ENCODE measurements at regions not wholly inside any gene's neighbourhood (a gene's known extent, or its start where the extent isn't known, plus 50 kb on each side); places are given as distances from the start of the nearest gene placed in this dataset.

DNA sequence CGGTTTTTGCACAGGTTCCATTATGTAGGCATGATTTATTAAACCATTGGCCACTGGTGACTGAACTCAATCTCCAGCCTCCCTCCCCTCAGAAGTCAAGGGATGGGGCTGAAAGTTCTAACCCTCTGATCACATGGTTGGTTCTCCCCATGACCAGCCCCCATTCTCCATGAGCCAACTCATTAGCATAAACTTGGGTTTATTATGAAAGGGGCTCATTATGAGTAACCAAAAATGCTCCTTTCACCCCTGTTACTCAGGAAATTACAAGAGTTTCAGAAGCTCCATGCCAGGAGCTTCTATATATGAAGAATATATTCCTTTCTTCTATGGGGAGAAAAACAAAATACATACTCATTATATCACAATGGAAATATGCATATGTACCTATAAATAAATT lies 555.3 kb downstream of the HS3ST4 start:
- ATAC-seq (replicated peaks in 1 of 4), result no peak
- Histone ChIP-seq H3K36me3 (ENCODE audit: control insufficient read depth in 2 of 2, extremely low read depth in 1 of 2, insufficient read depth in 1 of 2, low read length in 1 of 2) (no peaks in the 10 kb centered on the region), H3K4me1 (ENCODE audit: control insufficient read depth in 1 of 2, extremely low read depth in 1 of 2, insufficient read depth in 2 of 2, low read length in 2 of 2) (no peaks in the 10 kb centered on the region), H3K9me3 (no peaks in the 10 kb centered on the region), H3K27ac (ENCODE audit: low read length) (no peak overlapping the region), H3K4me3 (ENCODE audit: control insufficient read depth in 1 of 2, extremely low read depth in 1 of 2, low read length in 1 of 2) (no peak overlapping the region), H3K27me3 (replicated peaks in 1 of 2; ENCODE audit: control insufficient read depth in 2 of 2, extremely low read depth in 1 of 2, insufficient read depth in 2 of 2, low read length in 1 of 2) (no peaks in the 10 kb centered on the region)
- H3K27me3 Mint-ChIP-seq, result peaks cover 0 to 5% of the 10 kb centered on the region in 2 donors
- no peak for DNase-seq
- no peak overlapping the region for H3K4me3 Mint-ChIP-seq
- POLR2A ChIA-PET, result no interaction called here
- 100% methylated on average over 1 of the region's 1 CpG for WGBS (ENCODE audit: insufficient coverage)
- H3K27ac Mint-ChIP-seq, result no peak overlapping the region
- H3K4me1 Mint-ChIP-seq, result no peaks in the 10 kb centered on the region
- peaks cover 3 to 31% (median 8%) of the 10 kb centered on the region in 3 donors for H3K9me3 Mint-ChIP-seq
- CTCF ChIA-PET, result no interaction called here
- no peaks in the 10 kb centered on the region for H3K36me3 Mint-ChIP-seq

DNA sequence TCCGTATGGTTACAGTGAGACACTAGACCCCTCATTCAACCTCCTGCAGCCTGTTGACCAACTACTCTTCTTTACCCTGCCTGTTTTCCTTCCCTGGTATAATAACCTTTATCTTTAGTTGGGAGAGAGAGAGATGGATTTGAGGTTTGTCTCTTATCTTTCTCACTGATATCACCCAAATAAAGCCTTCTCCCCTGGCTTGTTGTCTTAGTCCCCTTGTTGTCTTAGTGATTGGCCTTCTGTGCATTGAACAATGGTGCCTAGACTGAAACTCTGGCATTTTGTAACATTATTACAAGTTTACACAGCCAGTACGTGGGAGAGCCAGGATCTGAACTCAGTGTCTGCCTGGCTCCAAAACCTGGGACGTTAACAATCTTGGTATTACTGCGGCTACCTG lies 560.8 kb downstream of the HS3ST4 start:
- WGBS (ENCODE audit: insufficient coverage), result 81% methylated on average over 3 of the region's 4 CpGs
- Histone ChIP-seq H3K9me3 (no peaks in the 10 kb centered on the region), H3K4me1 (ENCODE audit: control insufficient read depth in 1 of 2, extremely low read depth in 1 of 2, insufficient read depth in 2 of 2, low read length in 2 of 2) (no peaks in the 10 kb centered on the region), H3K27ac (ENCODE audit: low read length) (no peak overlapping the region), H3K4me3 (ENCODE audit: control insufficient read depth in 1 of 2, extremely low read depth in 1 of 2, low read length in 1 of 2) (no peak overlapping the region), H3K27me3 (replicated peaks in 1 of 2; ENCODE audit: control insufficient read depth in 2 of 2, extremely low read depth in 1 of 2, insufficient read depth in 2 of 2, low read length in 1 of 2) (no peaks in the 10 kb centered on the region), H3K36me3 (ENCODE audit: control insufficient read depth in 2 of 2, extremely low read depth in 1 of 2, insufficient read depth in 1 of 2, low read length in 1 of 2) (no peaks in the 10 kb centered on the region)
- no peak overlapping the region for H3K27ac Mint-ChIP-seq
- CTCF ChIA-PET, result no interaction called here
- ATAC-seq (replicated peaks in 1 of 4), result no peak
- POLR2A ChIA-PET, result no interaction called here
- DNase-seq, result no peak
- peaks cover 6 to 11% (median 6%) of the 10 kb centered on the region in 3 donors for H3K9me3 Mint-ChIP-seq
- no peak overlapping the region for H3K4me3 Mint-ChIP-seq
- no peaks in the 10 kb centered on the region for H3K36me3 Mint-ChIP-seq
- no peaks in the 10 kb centered on the region for H3K4me1 Mint-ChIP-seq
- peaks cover 0 to 11% of the 10 kb centered on the region in 2 donors for H3K27me3 Mint-ChIP-seq

DNA sequence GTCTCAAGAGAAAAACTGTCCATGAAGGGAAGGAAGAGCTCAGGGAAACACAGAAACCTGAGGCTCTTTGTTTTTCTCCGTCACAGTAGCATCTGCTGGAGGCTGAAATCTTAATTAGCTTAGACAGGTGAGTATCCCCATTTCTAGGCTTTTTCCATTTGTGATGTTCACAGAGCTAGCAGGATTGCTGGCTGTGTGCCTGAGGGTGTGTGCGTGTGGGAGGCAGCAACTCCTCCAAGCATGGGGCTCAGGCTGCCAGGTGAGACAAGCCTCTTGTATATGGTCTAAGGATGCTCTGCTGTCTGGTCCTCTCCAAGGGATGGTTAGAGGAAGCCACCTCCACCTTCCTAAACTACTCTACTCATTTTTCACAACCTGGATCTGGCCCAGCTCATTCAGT lies 569.9 kb downstream of the HS3ST4 start:
- Mint-ChIP-seq H3K9me3 (peaks cover 0 to 2% (median 0%) of the 10 kb centered on the region in 3 donors), H3K4me3 (no peak overlapping the region), H3K4me1 (peaks cover 0 to 4% (median 0%) of the 10 kb centered on the region in 3 donors), H3K27ac (no peak overlapping the region), H3K27me3 (no peaks in the 10 kb centered on the region), H3K36me3 (no peaks in the 10 kb centered on the region)
- ATAC-seq (replicated peaks in 1 of 4) (no peak), DNase-seq (no peak)
- CTCF ChIA-PET, result no interaction called here
- Histone ChIP-seq H3K27me3 (replicated peaks in 1 of 2; ENCODE audit: control insufficient read depth in 2 of 2, extremely low read depth in 1 of 2, insufficient read depth in 2 of 2, low read length in 1 of 2) (no peaks in the 10 kb centered on the region), H3K4me1 (ENCODE audit: control insufficient read depth in 1 of 2, extremely low read depth in 1 of 2, insufficient read depth in 2 of 2, low read length in 2 of 2) (no peaks in the 10 kb centered on the region), H3K27ac (ENCODE audit: low read length) (no peak overlapping the region), H3K4me3 (ENCODE audit: control insufficient read depth in 1 of 2, extremely low read depth in 1 of 2, low read length in 1 of 2) (no peak overlapping the region), H3K36me3 (ENCODE audit: control insufficient read depth in 2 of 2, extremely low read depth in 1 of 2, insufficient read depth in 1 of 2, low read length in 1 of 2) (no peaks in the 10 kb centered on the region), H3K9me3 (no peaks in the 10 kb centered on the region)
- WGBS (ENCODE audit: insufficient coverage), result no CpG with 5 or more reads among the region's 2 CpGs
- POLR2A ChIA-PET, result interaction anchor here in 1 of 2 donors (0.6 kb wide), 1 partner anchor 12 kb away, joined by 3 read pairs; no protein-coding TSS in a partner anchor

DNA sequence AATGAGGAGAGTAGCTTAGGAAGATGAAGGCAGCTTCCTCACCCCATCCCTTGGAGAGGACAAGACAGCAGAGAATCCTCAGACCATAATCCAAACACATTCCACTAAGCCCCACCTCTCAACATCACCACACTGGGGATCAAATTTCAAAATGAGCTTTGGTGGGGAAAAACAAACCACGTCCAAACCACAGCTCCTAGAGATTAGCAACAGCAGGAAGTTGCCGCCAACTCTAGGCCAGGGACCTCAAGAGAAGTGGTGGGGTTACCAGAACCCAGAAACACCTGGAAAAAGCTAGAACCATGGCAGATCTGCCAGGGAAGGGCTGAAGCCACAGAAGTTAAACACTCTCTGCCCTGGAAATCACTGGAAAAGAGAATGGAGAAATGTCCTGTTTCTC lies 571.6 kb downstream of the HS3ST4 start:
- Histone ChIP-seq H3K27me3 (replicated peaks in 1 of 2; ENCODE audit: control insufficient read depth in 2 of 2, extremely low read depth in 1 of 2, insufficient read depth in 2 of 2, low read length in 1 of 2) (no peaks in the 10 kb centered on the region), H3K27ac (ENCODE audit: low read length) (no peak overlapping the region), H3K4me3 (ENCODE audit: control insufficient read depth in 1 of 2, extremely low read depth in 1 of 2, low read length in 1 of 2) (no peak overlapping the region), H3K9me3 (no peaks in the 10 kb centered on the region), H3K4me1 (ENCODE audit: control insufficient read depth in 1 of 2, extremely low read depth in 1 of 2, insufficient read depth in 2 of 2, low read length in 2 of 2) (no peaks in the 10 kb centered on the region), H3K36me3 (ENCODE audit: control insufficient read depth in 2 of 2, extremely low read depth in 1 of 2, insufficient read depth in 1 of 2, low read length in 1 of 2) (no peaks in the 10 kb centered on the region)
- Mint-ChIP-seq H3K27me3 (no peaks in the 10 kb centered on the region), H3K4me3 (no peak overlapping the region), H3K9me3 (no peaks in the 10 kb centered on the region), H3K36me3 (no peaks in the 10 kb centered on the region), H3K27ac (no peak overlapping the region), H3K4me1 (peaks cover 0 to 4% (median 0%) of the 10 kb centered on the region in 3 donors)
- CTCF ChIA-PET, result no interaction called here
- DNase-seq (no peak), ATAC-seq (replicated peaks in 1 of 4) (no peak)
- WGBS (ENCODE audit: insufficient coverage), result no CpG with 5 or more reads among the region's 2 CpGs
- POLR2A ChIA-PET, result no interaction called here

DNA sequence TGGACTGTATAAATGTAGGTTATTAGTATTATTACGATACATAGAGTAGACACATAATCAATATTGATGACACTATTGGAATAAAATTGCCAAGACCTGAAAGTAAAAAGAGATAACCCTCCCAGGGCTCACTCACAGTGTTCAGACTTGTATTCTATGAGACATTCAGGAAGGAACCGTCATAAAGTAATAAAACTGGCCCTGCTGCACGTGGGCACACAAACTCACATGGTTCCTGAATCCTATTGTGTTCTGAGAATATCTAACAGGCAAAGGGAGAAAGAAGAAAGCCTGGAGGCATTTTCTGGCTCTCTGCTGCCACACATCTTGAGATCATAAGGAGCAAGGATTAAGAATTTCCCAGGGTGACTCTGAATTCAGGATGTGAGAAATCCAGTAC lies 575.9 kb downstream of the HS3ST4 start:
- POLR2A ChIA-PET, result no interaction called here
- H3K27me3 Mint-ChIP-seq, result no peaks in the 10 kb centered on the region

DNA sequence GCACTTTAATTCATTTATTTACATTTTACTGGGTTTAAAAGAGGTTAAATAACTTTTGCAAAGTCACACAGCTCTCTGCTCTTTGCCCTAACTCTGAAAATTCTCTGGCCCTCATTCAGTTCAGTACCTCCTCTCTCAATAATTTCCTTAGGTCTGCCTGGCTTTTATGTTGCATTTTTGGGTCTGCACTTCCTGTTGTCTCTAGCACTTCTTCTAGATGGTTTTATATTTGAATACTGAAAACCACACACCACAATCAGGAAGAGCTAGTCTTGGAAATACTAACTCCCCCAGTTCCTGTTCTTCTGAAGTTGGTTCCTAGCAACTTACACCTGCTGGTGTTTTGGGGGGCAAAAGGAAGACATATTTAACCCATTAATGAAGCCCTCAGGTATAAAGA lies 577.9 kb downstream of the HS3ST4 start:
- Mint-ChIP-seq H3K4me1 (peaks cover 7 to 26% (median 19%) of the 10 kb centered on the region in 3 donors), H3K36me3 (no peaks in the 10 kb centered on the region), H3K27ac (no peak overlapping the region), H3K9me3 (no peaks in the 10 kb centered on the region), H3K27me3 (no peaks in the 10 kb centered on the region), H3K4me3 (peak overlapping the region in 1 of 3 donors; percentile 3)
- POLR2A ChIA-PET, result no interaction called here
- H3K4me1 ChIP-seq (ENCODE audit: control insufficient read depth in 1 of 2, extremely low read depth in 1 of 2, insufficient read depth in 2 of 2, low read length in 2 of 2), result peaks cover 4 to 10% of the 10 kb centered on the region in 2 experiments
- DNase-seq, result no peak
- H3K9me3 ChIP-seq, result no peaks in the 10 kb centered on the region
- no peak overlapping the region for H3K4me3 ChIP-seq (ENCODE audit: control insufficient read depth in 1 of 2, extremely low read depth in 1 of 2, low read length in 1 of 2)
- no peak for ATAC-seq (replicated peaks in 1 of 4)
- no peaks in the 10 kb centered on the region for H3K36me3 ChIP-seq (ENCODE audit: control insufficient read depth in 2 of 2, extremely low read depth in 1 of 2, insufficient read depth in 1 of 2, low read length in 1 of 2)
- no peaks in the 10 kb centered on the region for H3K27me3 ChIP-seq (replicated peaks in 1 of 2; ENCODE audit: control insufficient read depth in 2 of 2, extremely low read depth in 1 of 2, insufficient read depth in 2 of 2, low read length in 1 of 2)
- CTCF ChIA-PET, result no interaction called here
- H3K27ac ChIP-seq (ENCODE audit: low read length), result no peak overlapping the region

More for the DNA sequence above, 575.9 kb downstream of the HS3ST4 start:
- H3K4me1 Mint-ChIP-seq, result peaks cover 7 to 26% (median 19%) of the 10 kb centered on the region in 3 donors
- no peak overlapping the region for H3K27ac Mint-ChIP-seq
- Histone ChIP-seq H3K36me3 (ENCODE audit: control insufficient read depth in 2 of 2, extremely low read depth in 1 of 2, insufficient read depth in 1 of 2, low read length in 1 of 2) (no peaks in the 10 kb centered on the region), H3K27ac (ENCODE audit: low read length) (no peak overlapping the region), H3K4me3 (ENCODE audit: control insufficient read depth in 1 of 2, extremely low read depth in 1 of 2, low read length in 1 of 2) (no peak overlapping the region), H3K27me3 (replicated peaks in 1 of 2; ENCODE audit: control insufficient read depth in 2 of 2, extremely low read depth in 1 of 2, insufficient read depth in 2 of 2, low read length in 1 of 2) (no peaks in the 10 kb centered on the region), H3K9me3 (no peaks in the 10 kb centered on the region), H3K4me1 (ENCODE audit: control insufficient read depth in 1 of 2, extremely low read depth in 1 of 2, insufficient read depth in 2 of 2, low read length in 2 of 2) (peaks cover 4 to 10% of the 10 kb centered on the region in 2 experiments)
- H3K9me3 Mint-ChIP-seq, result no peaks in the 10 kb centered on the region
- ATAC-seq (replicated peaks in 1 of 4) (no peak), DNase-seq (no peak)
- H3K36me3 Mint-ChIP-seq, result no peaks in the 10 kb centered on the region
- H3K4me3 Mint-ChIP-seq, result no peak overlapping the region
- CTCF ChIA-PET, result no interaction called here
- 89% methylated on average over 2 of the region's 3 CpGs for WGBS (ENCODE audit: insufficient coverage)

DNA sequence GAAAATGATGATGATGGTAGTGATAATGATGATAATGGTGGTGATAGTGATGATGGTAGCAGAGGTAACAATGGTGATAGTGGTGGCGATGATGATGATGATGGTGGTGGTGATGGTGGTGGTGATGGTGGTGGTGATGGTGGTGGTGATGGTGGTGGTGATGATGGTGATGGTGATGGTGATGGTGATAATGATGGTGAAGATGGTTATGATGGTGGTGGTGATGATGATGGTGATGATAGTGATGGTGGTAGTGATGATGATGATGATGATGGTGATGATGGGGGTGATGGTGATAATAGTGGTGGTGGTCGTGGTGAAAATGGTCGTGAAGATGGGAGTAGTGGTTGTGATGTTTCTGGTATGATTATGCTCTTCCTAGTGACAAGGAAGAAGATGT lies 581.8 kb downstream of the HS3ST4 start:
- WGBS (ENCODE audit: insufficient coverage), result 87% methylated on average over 1 of the region's 3 CpGs
- H3K36me3 Mint-ChIP-seq, result no peaks in the 10 kb centered on the region

More for the DNA sequence above, 581.8 kb downstream of the HS3ST4 start:
- POLR2A ChIA-PET, result interaction anchor here in 1 of 2 donors (0.6 kb wide), 1 partner anchor 12 kb away, joined by 3 read pairs; no protein-coding TSS in a partner anchor
- Mint-ChIP-seq H3K27me3 (peaks cover 0 to 4% of the 10 kb centered on the region in 2 donors), H3K27ac (no peak overlapping the region), H3K4me3 (no peak overlapping the region), H3K9me3 (peaks cover 4 to 5% (median 5%) of the 10 kb centered on the region in 3 donors), H3K4me1 (peaks cover 7 to 26% (median 19%) of the 10 kb centered on the region in 3 donors)
- CTCF ChIA-PET, result no interaction called here
- no peak for DNase-seq
- no peak overlapping the region for H3K4me3 ChIP-seq (ENCODE audit: control insufficient read depth in 1 of 2, extremely low read depth in 1 of 2, low read length in 1 of 2)
- no peaks in the 10 kb centered on the region for H3K36me3 ChIP-seq (ENCODE audit: control insufficient read depth in 2 of 2, extremely low read depth in 1 of 2, insufficient read depth in 1 of 2, low read length in 1 of 2)
- ATAC-seq (replicated peaks in 1 of 4), result no peak
- no peaks in the 10 kb centered on the region for H3K9me3 ChIP-seq
- no peak overlapping the region for H3K27ac ChIP-seq (ENCODE audit: low read length)
- peaks cover 4 to 10% of the 10 kb centered on the region in 2 experiments for H3K4me1 ChIP-seq (ENCODE audit: control insufficient read depth in 1 of 2, extremely low read depth in 1 of 2, insufficient read depth in 2 of 2, low read length in 2 of 2)
- no peaks in the 10 kb centered on the region for H3K27me3 ChIP-seq (replicated peaks in 1 of 2; ENCODE audit: control insufficient read depth in 2 of 2, extremely low read depth in 1 of 2, insufficient read depth in 2 of 2, low read length in 1 of 2)
